H1 (cell line): ENCODE measurements at regions not wholly inside any gene's neighbourhood (a gene's known extent, or its start where the extent isn't known, plus 50 kb on each side); places are given as distances from the start of the nearest gene placed in this dataset.

Experiments used
- CTCF ChIA-PET: fragments of 300-600 bp; sonication (Branson Sonifier 250); formaldehyde crosslinking; loops from one replicate; lab custom pipeline; 2021; ENCODE audit not compliant: partially characterized antibody; lab: Charles Lee
- POLR2A ChIA-PET: fragments of 300-600 bp; sonication (Branson Sonifier 250); formaldehyde crosslinking; loops from one replicate; lab custom pipeline; 2021; ENCODE audit warnings: inconsistent platforms; ENCODE audit not compliant: partially characterized antibody; lab: Charles Lee
- DNase-seq, 2 experiments: peaks; one replicate each; pipeline versions ENCODE4 v3.0.0 to v3.0.0-alpha.2; 2010 to 2022; ENCODE audit warnings: low spot score in 2 of 2, low read depth in 1 of 2, mixed read lengths in 1 of 2
- FAIRE-seq: peaks from 2 replicates; lab custom pipeline; 2011; peaks lifted over from hg19 to GRCh38; lab: Jason Lieb, UNC
- H2AFZ ChIP-seq: 2 replicates; pipeline ENCODE4 v1.8.1; 2012; ENCODE audit warnings: low read length, inconsistent platforms
- H2AK5ac ChIP-seq: 2 replicates; pipeline ENCODE4 v1.6.1; 2013; ENCODE audit warnings: low read depth, low read length
- H2BK120ac ChIP-seq: replicated peaks from 2 replicates; pipeline ENCODE3; 2013; ENCODE audit warnings: low read depth, low read length, inconsistent platforms
- H2BK12ac ChIP-seq: 2 replicates; pipeline ENCODE4 v1.6.1; 2013; ENCODE audit warnings: low read depth, low read length
- H2BK15ac ChIP-seq: 2 replicates; pipeline ENCODE4 v1.6.1; 2013; ENCODE audit warnings: low read length
- H2BK20ac ChIP-seq: 2 replicates; pipeline ENCODE4 v1.6.1; 2013; ENCODE audit warnings: low read length
- H2BK5ac ChIP-seq: 2 replicates; pipeline ENCODE4 v1.6.1; 2013; ENCODE audit warnings: low read depth, low read length
- H3K14ac ChIP-seq: 2 replicates; pipeline ENCODE4 v1.6.1; 2013; ENCODE audit warnings: inconsistent platforms; ENCODE audit not compliant: insufficient read length
- H3K18ac ChIP-seq: 2 replicates; pipeline ENCODE4 v1.6.1; 2013; ENCODE audit warnings: low read length; ENCODE audit errors: extremely low read depth
- H3K23ac ChIP-seq: 2 replicates; pipeline ENCODE4 v1.6.1; 2013; ENCODE audit warnings: inconsistent platforms; ENCODE audit not compliant: insufficient read length
- H3K23me2 ChIP-seq: 2 replicates; pipeline ENCODE4 v1.6.1; 2013; ENCODE audit warnings: low read depth, low read length
- H3K27ac ChIP-seq: 2 replicates; pipeline ENCODE4 v1.6.1; 2011; ENCODE audit warnings: low read depth, low read length, inconsistent platforms
- H3K27me3 ChIP-seq, 4 experiments: replicated peaks in 1 of 4; 1 replicate in 1 of 4; 2 replicates in 3 of 4; pipeline versions ENCODE4 v1.6.1 to v1.8.1; 2011 to 2013; ENCODE audit warnings: low read length in 3 of 4, mild to moderate bottlenecking in 3 of 4, inconsistent platforms in 2 of 4, mixed read lengths in 2 of 4, moderate library complexity in 1 of 4; ENCODE audit not compliant: control insufficient read depth in 3 of 4, insufficient read depth in 3 of 4; ENCODE audit errors: extremely low read depth in 1 of 4
- H3K36me3 ChIP-seq, 4 experiments: 2 replicates each; pipeline versions ENCODE4 v1.6.1 to v1.8.1; 2011 to 2013; ENCODE audit warnings: mild to moderate bottlenecking in 4 of 4, low read length in 3 of 4, moderate library complexity in 2 of 4, control low read depth in 1 of 4, inconsistent platforms in 1 of 4; ENCODE audit not compliant: insufficient read depth in 4 of 4, control insufficient read depth in 2 of 4
- H3K4ac ChIP-seq: replicated peaks from 2 replicates; pipeline ENCODE3; 2013; ENCODE audit warnings: low read length, low read depth, mixed read lengths, inconsistent platforms; ENCODE audit not compliant: insufficient read length
- H3K4me1 ChIP-seq, 4 experiments: replicated peaks in 1 of 4; 1 replicate in 1 of 4; 2 replicates in 3 of 4; pipeline versions ENCODE4 v1.6.1 to v1.8.1; 2011 to 2013; ENCODE audit warnings: low read length in 3 of 4, inconsistent platforms in 2 of 4, mixed read lengths in 1 of 4; ENCODE audit not compliant: insufficient read depth in 4 of 4, control insufficient read depth in 3 of 4
- H3K4me2 ChIP-seq, 2 experiments: 2 replicates each; pipeline versions ENCODE4 v1.6.1 to v1.8.1; 2011 to 2013; ENCODE audit warnings: low read depth in 2 of 2, low read length in 2 of 2, control low read depth in 1 of 2, inconsistent platforms in 1 of 2, mild to moderate bottlenecking in 1 of 2; ENCODE audit not compliant: insufficient read depth in 1 of 2
- H3K4me3 ChIP-seq, 4 experiments: fragments of 200-600, 300-600 bp in 1 of 4; sonication (generic), shearing (Covaris generic), sonication (Bioruptor Twin) in 1 of 4; 2 replicates each; pipeline versions ENCODE4 v1.5.1 to v1.8.1; 2011 to 2016; ENCODE audit warnings: low read length in 4 of 4, low read depth in 3 of 4, control low read depth in 2 of 4, inconsistent platforms in 2 of 4, mild to moderate bottlenecking in 2 of 4, mixed read lengths in 1 of 4, moderate library complexity in 1 of 4; ENCODE audit not compliant: insufficient read depth in 2 of 4; ENCODE audit errors: extremely low read depth in 1 of 4
- H3K56ac ChIP-seq: replicated peaks from 2 replicates; pipeline ENCODE3; 2013; ENCODE audit warnings: low read depth, mild to moderate bottlenecking, mixed read lengths, low read length, inconsistent platforms; ENCODE audit not compliant: insufficient read length
- H3K79me1 ChIP-seq: 2 replicates; pipeline ENCODE4 v1.6.1; 2013; ENCODE audit warnings: low read depth, low read length, control low read depth
- H3K79me2 ChIP-seq, 2 experiments: 2 replicates each; pipeline versions ENCODE4 v1.6.1 to v1.8.1; 2012 to 2013; ENCODE audit warnings: low read length in 2 of 2, mild to moderate bottlenecking in 2 of 2, inconsistent platforms in 1 of 2; ENCODE audit not compliant: insufficient read depth in 2 of 2, control insufficient read depth in 1 of 2
- H3K9ac ChIP-seq, 4 experiments: replicated peaks in 1 of 4; 1 replicate in 1 of 4; 2 replicates in 3 of 4; pipeline versions ENCODE4 v1.6.1 to v1.8.1; 2011 to 2013; ENCODE audit warnings: low read depth in 3 of 4, low read length in 3 of 4, control low read depth in 2 of 4, mild to moderate bottlenecking in 2 of 4, moderate library complexity in 2 of 4, inconsistent platforms in 1 of 4; ENCODE audit errors: extremely low read depth in 1 of 4
- H3K9me3 ChIP-seq, 2 experiments: 2 replicates each; pipeline versions ENCODE4 v1.6.1 to v1.8.1; 2012 to 2013; ENCODE audit warnings: mild to moderate bottlenecking in 2 of 2, moderate library complexity in 2 of 2, control low read depth in 1 of 2, inconsistent platforms in 1 of 2, low read depth in 1 of 2, low read length in 1 of 2, mixed read lengths in 1 of 2; ENCODE audit not compliant: insufficient read depth in 2 of 2
- H4K20me1 ChIP-seq, 2 experiments: replicated peaks in 1 of 2; 2 replicates each; pipeline versions ENCODE3 to v1.8.1; 2011 to 2013; ENCODE audit warnings: inconsistent platforms in 2 of 2, low read length in 2 of 2, mild to moderate bottlenecking in 1 of 2; ENCODE audit not compliant: insufficient read depth in 2 of 2, control insufficient read depth in 1 of 2
- H4K5ac ChIP-seq: 2 replicates; pipeline ENCODE4 v1.6.1; 2013; ENCODE audit warnings: low read length, low read depth, mixed read lengths, inconsistent platforms; ENCODE audit not compliant: insufficient read length
- H4K8ac ChIP-seq: 2 replicates; pipeline ENCODE4 v1.8.0; 2013; ENCODE audit warnings: mild to moderate bottlenecking, moderate library complexity, low read length, inconsistent platforms; ENCODE audit not compliant: insufficient read depth; ENCODE audit errors: extremely low read depth
- H4K91ac ChIP-seq: replicated peaks from 2 replicates; pipeline ENCODE3; 2013; ENCODE audit warnings: low read length, mixed read lengths, inconsistent platforms; ENCODE audit not compliant: insufficient read length
- BRCA1 ChIP-seq: IDR thresholded peaks from 2 replicates; pipeline ENCODE4 v1.6.1; 2012; ENCODE audit warnings: low read depth, low read length, improper control_type of control experiment
- CBX5 ChIP-seq: fragments of 300-800, 300-1000 bp; sonication (generic); IDR thresholded peaks from 2 replicates; pipeline ENCODE4 v1.7.1; 2016; ENCODE audit warnings: antibody characterized with exemption, low read length, low read depth
- NANOG ChIP-seq: IDR thresholded peaks from 2 replicates; pipeline ENCODE4 v1.6.1; 2011; ENCODE audit warnings: low read length, low read depth, mild to moderate bottlenecking, inconsistent platforms; ENCODE audit not compliant: insufficient read depth, poor library complexity, severe bottlenecking
- NRF1 ChIP-seq: IDR thresholded peaks from 2 replicates; pipeline ENCODE4 v1.6.1; 2011; ENCODE audit warnings: mild to moderate bottlenecking, low read depth, low read length, improper control_type of control experiment
- RAD21 ChIP-seq, 2 experiments: IDR thresholded peaks in 1 of 2; conservative IDR thresholded peaks in 1 of 2; 2 replicates each; pipeline ENCODE4 v1.6.1; 2011; ENCODE audit warnings: low read depth in 2 of 2, low read length in 2 of 2, improper control_type of control experiment in 1 of 2, inconsistent platforms in 1 of 2, mild to moderate bottlenecking in 1 of 2, moderate library complexity in 1 of 2
- SP4 ChIP-seq: IDR thresholded peaks from 2 replicates; pipeline ENCODE4 v1.6.1; 2012; ENCODE audit warnings: low read length, inconsistent platforms
- WGBS, 2 experiments: shearing (Covaris generic) in 1 of 2; methylation state at CpG; one replicate each; pipeline versions ENCODE4 v1.1.6 to v1.1.7; 2013 to 2015; ENCODE audit warnings: low lambda C conversion rate in 2 of 2, mixed read lengths in 2 of 2, inconsistent platforms in 1 of 2, low coverage in 1 of 2, missing lambda C conversion rate in 1 of 2; ENCODE audit not compliant: insufficient replicate concordance in 2 of 2, insufficient coverage in 1 of 2, insufficient read length in 1 of 2; ENCODE audit errors: extremely low coverage in 1 of 2, missing lambda C conversion rate in 1 of 2; 5-methylcytosine and 5-hydroxymethylcytosine counted together
- TF ChIP-seq, protein P1 (sequence below): IDR thresholded peaks from 2 replicates; pipeline ENCODE4 v1.6.1; 2012; ENCODE audit warnings: inconsistent platforms

- no peak overlapping the region for H3K27ac ChIP-seq
- 95% methylated on average over 4 of the region's 4 CpGs; no CpG with 5 or more reads in 1 of the 2 experiments for WGBS, 2 experiments
- no peak overlapping the region for H2AFZ ChIP-seq
- DNase-seq (no peak), FAIRE-seq (no peak)
- no peak overlapping the region for H4K8ac ChIP-seq
- H2BK20ac ChIP-seq, result no peak overlapping the region
- no peaks in the 10 kb centered on the region; a peak in 1 of 4 replicates for H3K9me3 ChIP-seq
- H3K4ac ChIP-seq, result no peak overlapping the region
- H2BK12ac ChIP-seq, result no peak overlapping the region
- no peak overlapping the region for H4K5ac ChIP-seq
- no peak overlapping the region for H3K14ac ChIP-seq
- no peak overlapping the region for H2BK15ac ChIP-seq
- H3K79me2 ChIP-seq, result no peaks in the 10 kb centered on the region
- H3K36me3 ChIP-seq, result no peaks in the 10 kb centered on the region
- no peaks in the 10 kb centered on the region for H3K27me3 ChIP-seq
- no peak overlapping the region for H3K56ac ChIP-seq
- no peak overlapping the region for H2BK120ac ChIP-seq
- ChIA-PET CTCF (no interaction called here), POLR2A (no interaction called here)
- no peak overlapping the region for H3K23ac ChIP-seq
- no peak overlapping the region for H3K4me2 ChIP-seq
- no peak overlapping the region for H3K4me3 ChIP-seq
- H2BK5ac ChIP-seq, result no peak overlapping the region
- no peak overlapping the region for H3K18ac ChIP-seq
- H4K20me1 ChIP-seq, result no peaks in the 10 kb centered on the region
- no peak overlapping the region for H2AK5ac ChIP-seq
- no peak overlapping the region for H3K9ac ChIP-seq
- H3K23me2 ChIP-seq, result no peaks in the 10 kb centered on the region
- no peaks in the 10 kb centered on the region for H3K79me1 ChIP-seq
- no peak overlapping the region for H4K91ac ChIP-seq
- H3K4me1 ChIP-seq, result no peaks in the 10 kb centered on the region
- TF ChIP-seq BRCA1 (no peak), RAD21 (IDR thresholded peaks at IDR 0.05 in 1 of 2, conservative IDR thresholded peaks at IDR 0.05 in 1 of 2; ENCODE audit: low read depth in 2 of 2, low read length in 2 of 2) (no peak), NRF1 (no peak), NANOG (no peak), CBX5 (no peak), SP4 (no peak)
- TF ChIP-seq, protein P1, sequence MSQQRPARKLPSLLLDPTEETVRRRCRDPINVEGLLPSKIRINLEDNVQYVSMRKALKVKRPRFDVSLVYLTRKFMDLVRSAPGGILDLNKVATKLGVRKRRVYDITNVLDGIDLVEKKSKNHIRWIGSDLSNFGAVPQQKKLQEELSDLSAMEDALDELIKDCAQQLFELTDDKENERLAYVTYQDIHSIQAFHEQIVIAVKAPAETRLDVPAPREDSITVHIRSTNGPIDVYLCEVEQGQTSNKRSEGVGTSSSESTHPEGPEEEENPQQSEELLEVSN, result no peak
Measured at GRCh38 chr6:54481091-54481490, 172.8 kb downstream of the TINAG start.
